HG03175 (cell line): ENCODE measurements at regions not wholly inside any gene's neighbourhood (a gene's known extent, or its start where the extent isn't known, plus 50 kb on each side); places are given as distances from the start of the nearest gene placed in this dataset.

Source experiments
- ATAC-seq: cut with Tn5 transposase; IDR thresholded peaks from one replicate; pipeline ENCODE4 v1.9.1; 2021; ENCODE audit warnings: mild to moderate bottlenecking, moderate library complexity; ENCODE audit not compliant: unreplicated experiment

DNA sequence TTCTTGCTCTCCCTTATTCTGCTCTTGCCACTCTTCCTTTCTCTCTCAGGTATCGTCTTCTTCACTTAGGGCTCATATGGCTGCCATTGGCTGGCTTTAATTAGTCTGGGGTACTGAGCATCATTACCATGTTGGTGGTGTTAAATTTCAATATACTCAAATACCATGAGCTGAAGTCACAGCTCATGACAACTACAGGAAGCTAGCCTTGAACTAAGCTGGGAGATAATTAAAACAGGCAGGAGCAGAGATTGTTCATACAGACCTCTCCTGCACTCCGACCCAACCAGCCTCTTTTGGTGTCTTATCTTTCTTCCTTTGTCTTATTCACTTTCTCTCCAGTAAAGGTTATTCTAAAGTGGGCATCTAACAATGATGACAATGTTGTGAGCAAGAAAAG is 130.9 kb upstream of the BLID start:
- ATAC-seq: no peak

DNA sequence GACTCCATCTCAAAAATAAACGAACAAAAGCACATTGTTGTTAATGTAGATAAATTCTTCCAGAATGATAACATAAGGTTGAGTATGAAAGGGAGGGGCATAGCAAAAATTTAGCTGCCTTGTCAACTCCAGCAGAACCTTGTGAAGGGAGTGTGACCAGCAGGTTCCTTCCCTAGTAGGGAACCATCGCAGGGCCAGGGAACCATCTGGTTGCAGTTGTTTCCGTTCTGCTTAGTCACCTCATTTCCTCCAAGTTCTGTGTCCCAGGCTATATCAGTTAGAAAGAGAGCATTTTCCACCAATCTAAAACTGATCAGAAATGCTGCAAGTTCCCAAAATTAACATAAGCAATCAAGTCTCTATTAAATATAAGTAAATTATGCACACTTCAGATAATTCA is 126.7 kb upstream of the BLID start:
- no peak for ATAC-seq

DNA sequence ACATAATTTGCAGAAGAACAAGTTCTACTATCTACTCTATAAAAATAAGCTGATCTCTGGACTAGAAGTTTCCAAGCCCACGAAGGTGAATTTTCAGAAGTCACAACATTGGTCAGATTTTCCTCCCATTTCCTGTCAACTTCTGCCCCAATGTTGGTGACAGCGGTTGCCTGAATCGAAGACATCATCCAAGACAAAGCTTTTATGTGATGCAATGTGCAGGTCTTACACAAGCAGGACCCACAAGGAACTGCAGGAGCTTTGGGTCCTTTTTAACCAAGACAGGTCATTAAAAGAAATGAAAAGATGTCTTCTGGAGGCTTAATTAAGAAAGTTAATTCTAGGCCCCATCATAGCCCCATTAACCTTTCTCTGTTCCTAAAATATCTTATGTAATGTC is 125.6 kb upstream of the BLID start:
- no peak for ATAC-seq

DNA sequence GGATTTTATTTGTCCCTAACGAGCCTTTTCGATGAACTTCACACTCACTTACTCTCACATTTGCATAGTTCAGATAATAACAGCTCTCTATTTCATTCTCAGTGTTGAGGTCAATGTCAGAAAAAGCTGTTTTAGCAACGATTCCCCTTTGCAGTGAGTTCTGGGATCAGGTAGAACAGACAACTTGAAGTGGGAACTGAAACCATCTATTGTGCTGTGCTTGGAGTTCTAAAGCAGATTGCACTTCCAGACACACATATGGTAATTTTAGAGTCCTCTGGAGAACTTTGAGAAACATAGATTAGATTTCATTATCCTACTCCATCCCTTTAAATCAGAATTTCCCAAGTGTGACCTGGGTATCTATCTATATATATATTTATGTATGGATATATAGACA is 124.6 kb upstream of the BLID start:
- no peak for ATAC-seq

DNA sequence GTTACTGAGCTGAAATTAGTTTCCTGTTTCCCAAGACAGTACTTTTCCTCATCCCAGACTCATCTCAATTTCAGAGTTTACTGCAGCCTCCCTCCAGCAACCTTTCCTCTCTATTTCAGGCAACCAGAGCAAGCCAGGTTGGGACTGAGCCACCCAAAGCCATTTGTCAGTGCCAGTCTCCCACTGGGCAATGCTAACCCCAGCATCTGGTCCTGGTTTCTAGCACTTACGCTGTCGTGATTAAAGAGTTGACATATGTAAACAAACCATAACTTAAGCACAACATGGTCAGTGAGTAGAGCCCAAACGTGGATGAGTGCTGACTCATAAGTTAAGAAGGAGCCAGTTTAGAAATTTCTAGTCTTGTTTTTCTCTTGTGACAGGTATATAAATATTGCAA is 119.6 kb upstream of the BLID start:
- no peak for ATAC-seq

DNA sequence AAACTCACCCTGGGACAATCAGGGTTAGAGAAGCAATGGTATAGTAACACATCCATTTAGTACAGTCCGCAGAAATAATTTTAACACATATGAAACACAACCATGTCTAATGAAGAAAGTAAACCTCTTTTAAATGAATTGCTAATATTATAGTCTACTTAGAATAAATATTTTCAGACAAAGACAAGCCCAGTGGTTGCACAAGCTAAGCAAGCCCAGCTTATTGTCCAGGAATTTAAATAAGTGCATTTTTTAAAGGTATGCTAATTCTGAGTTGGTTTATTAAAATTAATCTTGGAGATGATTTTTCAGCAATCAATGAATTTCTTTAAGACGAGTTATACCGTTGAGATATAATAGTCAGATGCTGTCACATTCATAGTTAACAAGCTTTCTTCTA is 118.8 kb upstream of the BLID start:
- no peak for ATAC-seq

DNA sequence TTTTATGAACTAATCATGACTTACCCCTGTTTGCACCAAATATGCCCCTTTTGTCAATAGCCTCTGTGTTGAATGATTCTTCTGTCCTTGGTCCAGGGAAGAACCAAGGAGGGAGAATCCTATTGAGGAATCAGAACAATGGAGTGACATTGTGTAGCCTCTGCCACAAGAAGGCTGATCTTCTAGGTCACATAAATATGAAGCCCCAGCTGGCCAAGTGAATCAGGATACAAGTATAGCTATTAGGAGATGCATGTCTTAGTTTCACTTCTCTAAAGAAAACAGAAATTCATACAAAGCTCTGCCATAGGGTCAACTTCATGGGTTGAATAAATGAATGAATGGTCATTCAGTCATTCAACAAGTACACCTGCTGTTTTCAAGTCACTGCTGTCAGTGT is 118.2 kb upstream of the BLID start:
- ATAC-seq: no peak

DNA sequence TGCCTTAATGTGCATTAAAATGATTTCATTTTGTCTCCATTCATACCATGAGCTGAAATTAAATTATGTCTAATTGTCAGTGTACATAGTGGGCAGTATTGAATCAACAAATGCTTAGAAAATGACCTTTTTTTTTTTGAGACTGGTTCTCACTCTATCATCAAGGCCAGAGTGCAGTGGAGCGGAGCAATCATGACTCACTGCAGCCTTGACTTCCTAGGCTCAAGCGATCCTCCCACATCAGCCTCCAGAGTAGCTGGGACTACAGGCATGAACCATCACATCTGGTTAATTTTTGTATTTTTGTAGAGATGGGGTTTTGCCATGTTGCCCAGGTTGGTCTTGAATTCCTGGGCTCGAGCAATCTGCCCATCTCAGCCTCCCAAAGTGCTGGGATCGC is 117.0 kb upstream of the BLID start:
- ATAC-seq: no peak

DNA sequence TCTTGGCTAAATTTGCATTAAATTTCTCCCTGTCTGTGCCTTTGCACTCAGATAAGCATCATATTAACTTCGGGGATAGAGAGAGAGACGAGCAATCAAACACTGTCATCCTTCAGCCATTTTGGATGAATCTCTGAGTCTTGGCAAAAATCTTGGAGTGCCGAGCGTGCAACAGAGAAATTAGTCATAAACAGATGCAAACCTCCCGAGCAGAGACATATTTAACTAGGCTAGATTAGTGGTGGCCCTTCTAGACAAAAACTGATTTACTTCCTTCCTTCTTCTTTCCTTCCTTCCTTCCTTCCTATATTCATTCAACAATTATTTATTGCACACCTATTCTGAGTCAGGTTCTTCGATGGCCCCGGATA is 114.4 kb upstream of the BLID start:
- ATAC-seq: no peak

DNA sequence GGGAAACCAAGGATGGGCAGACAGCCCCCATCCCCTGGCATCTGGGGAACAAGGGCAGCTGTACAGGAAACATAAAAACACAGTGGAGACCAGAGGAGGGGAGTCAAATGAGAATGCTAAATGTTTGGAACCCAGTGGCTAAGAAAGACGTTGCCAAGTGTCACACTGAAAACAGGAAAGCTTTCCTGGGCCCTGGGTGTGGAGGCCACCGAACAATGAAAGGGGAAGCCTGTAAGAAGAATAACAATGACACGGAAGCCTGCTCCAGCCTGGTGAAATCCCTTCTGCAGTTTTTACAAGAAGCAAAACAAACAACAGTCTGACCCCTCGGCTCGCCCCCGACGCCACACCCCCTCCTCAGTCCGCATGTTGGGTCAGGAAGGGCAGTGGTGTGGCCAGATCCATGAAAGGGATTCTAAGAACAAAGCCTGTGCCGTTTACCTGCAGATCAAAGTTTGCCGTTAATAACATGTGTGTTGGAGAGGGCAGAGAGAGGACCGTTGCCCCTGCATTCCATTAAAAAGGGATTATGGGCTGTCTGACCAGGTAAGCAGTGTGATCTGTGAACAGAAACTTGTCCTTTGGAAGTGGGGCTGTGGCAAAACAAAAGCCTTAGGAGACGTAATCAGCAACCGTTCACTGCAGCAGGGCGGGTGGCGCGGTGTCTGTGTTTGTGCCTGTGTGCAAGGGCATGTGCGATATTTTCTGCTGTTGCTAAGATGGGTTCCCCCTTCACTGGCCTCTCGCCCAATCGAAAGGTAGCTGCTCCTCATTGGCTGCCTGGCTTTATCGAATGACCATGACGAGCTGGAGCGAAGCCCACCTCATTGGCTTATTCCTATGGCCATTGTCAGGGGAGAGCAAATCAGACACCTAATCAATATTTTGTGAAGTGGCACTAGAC is 113.7 kb upstream of the BLID start:
- ATAC-seq: no peak

DNA sequence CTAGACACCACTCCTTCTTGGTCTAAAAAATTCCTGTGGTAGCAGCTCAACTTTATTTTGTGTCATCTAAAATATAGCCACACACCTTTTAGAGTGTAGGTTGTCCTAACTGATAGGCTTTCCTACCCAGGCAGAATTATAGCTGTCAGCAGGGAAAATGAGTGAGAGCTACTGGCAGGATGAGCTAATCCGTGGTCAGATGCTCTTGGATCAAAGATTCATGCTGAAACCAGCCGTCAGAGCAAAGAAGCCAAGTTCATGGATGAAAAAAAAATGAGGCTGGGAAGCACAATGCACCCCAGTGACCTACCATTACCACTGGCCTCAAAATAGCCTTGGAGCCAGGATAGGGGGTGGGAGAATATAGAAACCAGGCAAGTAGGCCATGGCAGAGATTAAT is 113.1 kb upstream of the BLID start:
- no peak for ATAC-seq

DNA sequence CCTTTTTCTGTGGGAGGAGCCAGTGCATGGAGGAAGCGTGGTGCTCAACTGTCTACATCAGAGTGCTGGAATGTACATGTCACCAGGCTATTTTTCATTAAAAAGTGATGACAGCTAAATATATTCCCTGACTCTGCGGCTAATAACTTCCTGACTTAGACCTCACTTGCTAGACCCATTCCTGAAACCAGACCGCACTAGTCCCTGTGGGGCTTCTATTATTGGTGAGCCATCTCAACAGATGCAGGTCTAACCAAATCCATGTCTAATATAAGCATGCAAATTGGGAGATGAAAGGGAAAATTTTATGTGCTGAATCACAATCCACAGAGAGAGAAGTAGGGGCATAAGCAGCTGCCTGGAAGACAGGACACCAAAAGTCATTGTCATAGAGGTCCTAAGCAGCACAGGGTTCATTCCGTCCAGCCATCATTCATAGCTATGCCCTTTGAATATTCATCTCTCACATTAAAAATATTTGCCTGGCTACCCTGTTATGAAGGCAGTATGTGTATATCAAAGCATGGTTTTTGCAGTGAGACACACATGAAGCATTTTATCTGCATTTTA is 110.9 kb upstream of the BLID start:
- ATAC-seq: no peak

DNA sequence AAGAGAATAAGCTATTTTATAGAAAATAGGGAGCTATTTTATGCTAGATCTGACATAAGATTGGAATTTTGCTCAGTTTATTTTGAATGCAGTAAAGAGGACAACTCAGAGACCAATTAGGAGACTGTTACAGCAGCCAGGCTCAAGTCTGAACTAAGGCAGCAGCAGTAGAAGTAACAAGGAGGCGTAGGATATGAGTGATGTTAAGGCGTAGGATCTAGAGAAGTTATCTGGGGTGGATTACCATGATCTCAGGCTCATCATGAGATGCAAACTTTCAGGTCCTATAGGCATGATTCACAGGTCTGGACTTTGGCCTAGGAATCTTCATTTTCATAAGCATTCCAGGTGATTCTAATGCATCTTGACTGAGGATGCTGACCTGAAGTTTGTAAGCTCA is 108.9 kb upstream of the BLID start:
- ATAC-seq: no peak

DNA sequence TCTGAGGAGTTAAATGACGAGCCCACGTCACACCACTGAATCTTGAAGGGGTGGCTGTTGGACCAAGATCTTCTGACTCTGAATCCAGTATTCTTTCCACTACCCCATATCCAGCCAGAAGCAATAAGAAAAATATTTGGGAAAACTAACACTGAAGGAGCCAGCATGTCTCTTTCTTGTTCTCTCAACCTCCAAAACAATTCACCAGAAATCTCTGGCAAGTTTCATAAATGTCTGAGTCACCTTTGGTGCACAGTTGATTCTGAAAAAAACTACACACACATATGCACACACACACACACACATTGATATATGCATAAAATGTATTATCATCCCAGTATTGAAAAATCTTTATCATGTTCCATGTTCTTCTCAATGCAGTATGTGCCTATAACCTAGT is 104.3 kb upstream of the BLID start:
- ATAC-seq: no peak

DNA sequence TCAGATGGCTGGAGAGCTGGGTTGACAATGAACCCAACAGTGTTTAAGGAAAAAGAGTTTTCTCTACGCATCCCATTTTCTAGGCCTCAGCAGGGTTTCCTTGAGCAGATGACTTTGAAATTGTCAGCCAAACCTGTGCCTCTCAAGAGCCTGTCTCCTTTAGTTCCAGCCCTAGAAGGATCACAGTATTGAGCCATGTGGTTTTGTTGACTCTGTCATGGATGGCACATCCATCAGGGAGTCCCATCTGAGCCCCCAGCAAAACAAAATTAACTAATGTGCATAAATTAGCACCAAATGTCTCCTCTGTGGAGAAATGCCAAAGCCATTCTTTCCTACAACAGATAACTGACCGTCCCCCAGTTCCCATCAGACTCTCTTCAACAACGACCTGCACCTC is 103.8 kb upstream of the BLID start:
- ATAC-seq: no peak

DNA sequence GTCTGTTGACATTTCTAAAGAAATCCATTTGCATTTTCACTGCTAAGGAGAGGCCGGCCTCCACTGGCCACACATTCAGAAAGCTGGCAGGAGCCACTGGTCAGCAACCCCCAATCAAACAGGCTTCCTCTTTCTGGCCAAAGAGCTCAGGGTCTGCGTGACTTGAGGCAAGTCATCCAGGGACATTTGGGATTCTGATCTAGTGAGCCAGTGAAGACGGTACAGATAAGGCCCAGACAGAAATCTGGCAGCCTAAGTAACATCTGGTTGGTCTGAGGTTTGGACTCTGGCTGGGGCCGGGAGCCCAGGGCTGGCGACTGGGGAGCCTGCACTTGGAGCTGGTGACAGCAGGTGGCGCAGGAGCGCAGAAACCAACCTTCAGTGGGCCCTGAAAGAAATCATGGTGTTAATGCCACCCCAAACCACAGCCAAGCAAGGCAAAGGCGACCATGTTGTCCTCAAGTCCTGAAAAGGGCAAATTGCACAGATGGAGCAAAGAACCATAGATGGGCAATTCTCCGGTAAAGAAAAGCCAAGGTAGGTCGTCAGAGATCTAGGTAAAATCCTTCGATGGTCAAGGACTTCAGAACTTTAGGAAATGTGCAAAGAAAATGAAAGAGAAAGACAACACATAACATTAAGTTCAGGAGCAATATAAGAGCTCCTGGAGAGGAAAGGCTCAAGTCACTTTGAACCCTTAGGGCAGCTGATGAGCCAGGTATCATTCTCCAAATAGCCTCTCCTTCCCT is 99.4 kb upstream of the BLID start:
- ATAC-seq: peak; percentile 86

DNA sequence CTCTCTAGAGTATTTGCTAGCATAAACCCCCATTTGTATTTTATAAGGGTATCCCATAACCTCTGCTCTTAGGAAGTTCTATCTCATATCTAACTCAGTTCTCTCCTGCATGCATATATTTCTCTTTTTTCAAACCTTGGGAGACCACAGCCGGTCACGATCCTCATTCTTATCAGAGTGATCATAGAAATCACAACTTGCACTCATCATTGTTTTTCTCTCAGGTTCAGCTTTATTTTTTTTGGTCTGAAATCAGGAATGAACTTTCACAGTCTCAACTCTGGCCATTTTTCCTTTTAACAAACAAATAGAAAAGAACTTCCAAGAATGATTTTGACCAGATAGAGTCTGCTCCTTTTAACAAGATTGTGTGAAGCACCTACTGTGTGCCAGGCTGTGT is 98.6 kb upstream of the BLID start:
- ATAC-seq: no peak

DNA sequence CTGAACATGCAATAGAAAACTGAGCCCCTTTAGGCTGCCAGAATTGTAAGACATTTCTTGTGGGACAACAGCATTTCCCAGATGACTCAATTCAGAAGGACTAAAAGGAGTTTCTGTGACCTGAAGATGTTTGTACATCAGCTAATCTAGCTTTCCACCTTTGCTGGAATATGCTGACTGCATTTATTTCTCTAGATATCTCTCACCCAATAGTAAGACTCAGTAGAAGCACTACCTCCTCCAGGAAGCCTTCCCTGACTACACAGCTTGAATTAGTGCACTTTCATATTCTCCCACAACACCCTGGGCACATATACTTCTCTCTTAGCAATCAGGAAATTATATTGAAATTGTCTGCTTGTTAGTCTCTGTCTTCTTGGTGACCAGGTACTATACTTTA is 98.1 kb upstream of the BLID start:
- no peak for ATAC-seq

DNA sequence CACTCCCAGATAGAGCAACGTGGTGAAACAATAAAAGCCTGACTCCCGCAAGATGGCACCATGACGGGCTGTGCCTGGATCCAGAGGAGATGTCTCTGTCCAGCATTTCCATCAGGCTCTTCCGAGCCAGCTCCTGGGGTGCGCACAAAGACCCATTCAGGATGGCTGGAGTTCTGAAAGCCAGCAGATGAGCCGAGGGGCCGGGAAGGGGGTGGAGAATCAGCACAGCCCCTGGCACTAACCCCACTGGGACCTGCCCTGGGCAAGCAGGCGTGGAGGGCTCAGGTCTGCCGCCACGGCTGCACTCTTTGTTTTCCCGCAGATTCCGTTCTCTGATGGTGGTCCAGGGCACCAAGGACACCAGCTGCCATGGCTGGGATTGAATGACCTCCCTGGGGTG is 97.2 kb upstream of the BLID start:
- ATAC-seq: no peak

DNA sequence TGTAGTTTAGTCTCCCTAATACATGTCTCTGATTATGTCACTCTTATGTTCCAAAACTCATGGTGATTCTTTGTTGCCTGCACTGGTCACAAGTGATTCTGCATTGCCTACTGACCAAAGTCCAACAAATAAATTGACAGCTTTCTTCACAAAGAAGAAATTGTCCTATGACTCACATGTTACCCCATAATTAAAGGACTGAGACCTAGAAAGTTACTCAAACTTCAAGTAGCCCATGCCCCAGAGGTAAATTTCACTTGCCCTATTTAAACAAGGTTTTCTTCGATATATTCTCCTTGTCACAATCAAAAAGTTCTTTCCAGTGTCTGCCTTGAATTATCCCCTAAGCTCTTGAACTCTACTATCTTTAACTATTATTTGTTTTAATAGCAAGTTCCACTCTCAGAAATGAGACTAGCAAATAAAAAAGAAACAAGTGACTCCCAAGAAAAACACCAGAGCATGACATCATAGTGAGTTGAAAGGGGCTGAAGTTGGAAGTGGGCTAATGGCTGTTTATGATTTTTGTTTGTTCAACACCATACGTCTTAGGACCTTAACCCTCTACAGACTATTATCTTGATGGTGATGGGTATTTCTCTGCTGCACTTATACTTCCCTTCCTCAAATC is 94.5 kb upstream of the BLID start:
- ATAC-seq: no peak

DNA sequence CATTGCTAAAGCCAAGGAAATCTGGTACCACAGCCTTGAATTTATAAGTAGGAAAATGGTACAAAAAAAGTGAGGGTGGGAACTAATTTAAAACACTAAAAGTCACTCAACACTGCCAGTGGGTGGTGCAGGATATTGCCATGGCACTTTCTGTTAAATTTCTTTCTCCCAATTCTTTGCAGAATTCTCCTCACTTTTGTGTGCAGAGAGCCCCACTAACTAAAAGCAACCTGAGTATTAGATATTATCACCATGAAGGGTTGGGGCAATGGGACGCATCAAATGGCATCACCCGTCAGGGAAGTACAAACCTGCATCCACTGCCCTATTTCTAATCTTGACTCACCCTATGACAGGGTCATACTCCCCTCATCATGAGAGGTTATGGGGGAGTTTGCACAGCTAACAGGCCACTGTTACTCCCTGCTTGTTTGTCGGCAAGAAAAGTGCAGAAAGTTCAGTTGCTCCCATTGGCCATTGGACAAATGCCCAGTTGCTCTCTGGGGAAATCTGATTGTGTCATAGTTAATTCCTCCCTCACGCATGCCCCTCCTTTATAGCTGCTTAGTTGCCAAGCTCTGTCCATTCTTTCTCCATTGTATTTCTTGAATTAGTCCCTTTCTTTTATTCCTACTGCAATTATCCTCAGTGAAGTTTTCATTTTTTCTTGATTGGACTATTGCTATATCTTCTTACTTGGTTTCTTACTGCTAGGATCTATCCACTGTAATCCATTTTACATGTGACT is 93.8 kb upstream of the BLID start:
- no peak for ATAC-seq
